Stimulated activated naive B cell treated with anti-CD40 and anti-IgM and Interleukin-4, amounts not matched to agents 10 μg/mL and 1 μg/mL and 100 μg/mL, for 72 hours (primary cell): ENCODE measurements at regions not wholly inside any gene's neighbourhood (a gene's known extent, or its start where the extent isn't known, plus 50 kb on each side); places are given as distances from the start of the nearest gene placed in this dataset.

Experiments used
- ATAC-seq, 2 donors: fragments of 150-1000 bp; cut with Tn5 transposase; replicated peaks; 2 replicates each; pipeline ENCODE4 v1.10.0; 2021; ENCODE audit warnings: moderate library complexity in 1 of 2
- DNase-seq: peaks from one replicate; pipeline ENCODE4 v3.0.0; 2021
- H3K27ac Mint-ChIP-seq: one replicate; pipeline ENCODE4 v1.8.0; 2022; ENCODE audit warnings: mild to moderate bottlenecking, mixed read lengths
- H3K27me3 Mint-ChIP-seq, 2 donors: one replicate each; pipeline ENCODE4 v1.8.0; 2022; ENCODE audit warnings: mixed read lengths in 2 of 2
- H3K36me3 Mint-ChIP-seq, 2 donors: one replicate each; pipeline ENCODE4 v1.8.0; 2022; ENCODE audit warnings: mixed read lengths in 2 of 2, mild to moderate bottlenecking in 1 of 2
- H3K4me1 Mint-ChIP-seq, 2 donors: one replicate each; pipeline ENCODE4 v1.8.0; 2022; ENCODE audit warnings: mixed read lengths in 2 of 2, mild to moderate bottlenecking in 1 of 2
- H3K4me3 Mint-ChIP-seq, 2 donors: one replicate each; pipeline ENCODE4 v1.8.0; 2022; ENCODE audit warnings: mild to moderate bottlenecking in 2 of 2, mixed read lengths in 2 of 2, moderate library complexity in 1 of 2
- H3K9me3 Mint-ChIP-seq, 2 donors: one replicate each; pipeline ENCODE4 v1.8.0; 2022; ENCODE audit warnings: mixed read lengths in 2 of 2, mild to moderate bottlenecking in 1 of 2

- Mint-ChIP-seq H3K9me3 (peaks cover 3 to 4% of the 10 kb centered on the region in 2 donors), H3K4me1 (no peaks in the 10 kb centered on the region), H3K27me3 (no peaks in the 10 kb centered on the region), H3K4me3 (no peak overlapping the region), H3K36me3 (no peaks in the 10 kb centered on the region), H3K27ac (no peak overlapping the region)
- DNase-seq: no peak
- ATAC-seq: no peak
These were observed 982.9 kb upstream of the RBFOX1 start for GRCh38 chr16:6349725-6350124.

- no peak overlapping the region for H3K4me3 Mint-ChIP-seq
- H3K9me3 Mint-ChIP-seq: peaks cover 0 to 11% of the 10 kb centered on the region in 2 donors
- no peaks in the 10 kb centered on the region for H3K4me1 Mint-ChIP-seq
- DNase-seq: no peak
- no peaks in the 10 kb centered on the region for H3K36me3 Mint-ChIP-seq
- no peak for ATAC-seq
- H3K27me3 Mint-ChIP-seq: no peaks in the 10 kb centered on the region
- H3K27ac Mint-ChIP-seq: no peak overlapping the region
These were observed 987.6 kb upstream of the RBFOX1 start for GRCh38 chr16:6345090-6345489.

GRCh38 chr16:6343157-6343556 is 989.5 kb upstream of the RBFOX1 start:
- Mint-ChIP-seq H3K36me3 (no peaks in the 10 kb centered on the region), H3K4me3 (no peak overlapping the region), H3K4me1 (no peaks in the 10 kb centered on the region), H3K9me3 (peaks cover 0 to 12% of the 10 kb centered on the region in 2 donors), H3K27me3 (no peaks in the 10 kb centered on the region), H3K27ac (no peak overlapping the region)
- DNase-seq (no peak), ATAC-seq (no peak)

GRCh38 chr16:6341981-6342380 is 990.7 kb upstream of the RBFOX1 start:
- no peaks in the 10 kb centered on the region for H3K27me3 Mint-ChIP-seq
- H3K4me1 Mint-ChIP-seq: no peaks in the 10 kb centered on the region
- H3K9me3 Mint-ChIP-seq: peaks cover 0 to 12% of the 10 kb centered on the region in 2 donors
- H3K36me3 Mint-ChIP-seq: no peaks in the 10 kb centered on the region
- no peak for ATAC-seq
- no peak overlapping the region for H3K27ac Mint-ChIP-seq
- no peak for DNase-seq
- no peak overlapping the region for H3K4me3 Mint-ChIP-seq

GRCh38 chr16:6335072-6335471 is 997.6 kb upstream of the RBFOX1 start:
- DNase-seq (no peak), ATAC-seq (no peak)
- Mint-ChIP-seq H3K9me3 (peaks cover 4 to 8% of the 10 kb centered on the region in 2 donors), H3K27ac (no peak overlapping the region), H3K36me3 (no peaks in the 10 kb centered on the region), H3K4me1 (no peaks in the 10 kb centered on the region), H3K27me3 (no peaks in the 10 kb centered on the region), H3K4me3 (no peak overlapping the region)

GRCh38 chr16:6331770-6332169 is 1000.9 kb upstream of the RBFOX1 start:
- Mint-ChIP-seq H3K4me1 (no peaks in the 10 kb centered on the region), H3K9me3 (peaks cover 4 to 6% of the 10 kb centered on the region in 2 donors), H3K4me3 (no peak overlapping the region), H3K27ac (no peak overlapping the region), H3K36me3 (no peaks in the 10 kb centered on the region), H3K27me3 (no peaks in the 10 kb centered on the region)
- DNase-seq (no peak), ATAC-seq (no peak)

- DNase-seq: no peak
- Mint-ChIP-seq H3K27ac (no peak overlapping the region), H3K4me1 (no peaks in the 10 kb centered on the region), H3K36me3 (no peaks in the 10 kb centered on the region), H3K9me3 (peaks cover 4 to 8% of the 10 kb centered on the region in 2 donors), H3K27me3 (no peaks in the 10 kb centered on the region), H3K4me3 (no peak overlapping the region)
- no peak for ATAC-seq
These were observed 1014.7 kb upstream of the RBFOX1 start for GRCh38 chr16:6317934-6318333.

GRCh38 chr16:6309271-6309670 is 1023.4 kb upstream of the RBFOX1 start:
- H3K27me3 Mint-ChIP-seq: no peaks in the 10 kb centered on the region

GRCh38 chr16:6308176-6308575 is 1024.5 kb upstream of the RBFOX1 start:
- Mint-ChIP-seq H3K4me1 (no peaks in the 10 kb centered on the region), H3K4me3 (no peak overlapping the region), H3K9me3 (peaks cover 0 to 4% of the 10 kb centered on the region in 2 donors), H3K27ac (no peak overlapping the region), H3K36me3 (no peaks in the 10 kb centered on the region), H3K27me3 (no peaks in the 10 kb centered on the region)
- DNase-seq (no peak), ATAC-seq (no peak)

More at GRCh38 chr16:6309271-6309670, 1023.4 kb upstream of the RBFOX1 start:
- H3K27ac Mint-ChIP-seq: no peak overlapping the region
- ATAC-seq (no peak), DNase-seq (no peak)
- peaks cover 0 to 4% of the 10 kb centered on the region in 2 donors for H3K9me3 Mint-ChIP-seq
- no peaks in the 10 kb centered on the region for H3K4me1 Mint-ChIP-seq
- no peaks in the 10 kb centered on the region for H3K36me3 Mint-ChIP-seq
- no peak overlapping the region for H3K4me3 Mint-ChIP-seq

GRCh38 chr16:6300523-6300922 is 1032.1 kb upstream of the RBFOX1 start:
- Mint-ChIP-seq H3K9me3 (peaks cover 6% of the 10 kb centered on the region in 2 donors), H3K4me1 (no peaks in the 10 kb centered on the region), H3K27ac (no peak overlapping the region), H3K27me3 (no peaks in the 10 kb centered on the region), H3K4me3 (no peak overlapping the region), H3K36me3 (no peaks in the 10 kb centered on the region)
- ATAC-seq: no peak
- DNase-seq: no peak

GRCh38 chr16:6297666-6298410 is 1034.8 kb upstream of the RBFOX1 start:
- Mint-ChIP-seq H3K4me3 (no peak overlapping the region), H3K4me1 (no peaks in the 10 kb centered on the region), H3K9me3 (peaks cover 6 to 11% of the 10 kb centered on the region in 2 donors), H3K27me3 (no peaks in the 10 kb centered on the region), H3K27ac (no peak overlapping the region), H3K36me3 (no peaks in the 10 kb centered on the region)
- ATAC-seq (no peak), DNase-seq (no peak)

- Mint-ChIP-seq H3K4me1 (no peaks in the 10 kb centered on the region), H3K9me3 (peaks cover 4 to 5% of the 10 kb centered on the region in 2 donors), H3K27ac (no peak overlapping the region), H3K36me3 (no peaks in the 10 kb centered on the region), H3K27me3 (no peaks in the 10 kb centered on the region), H3K4me3 (no peak overlapping the region)
- DNase-seq (no peak), ATAC-seq (no peak)
These were observed 1046.5 kb upstream of the RBFOX1 start for GRCh38 chr16:6286176-6286575.

- DNase-seq (no peak), ATAC-seq (no peak)
- Mint-ChIP-seq H3K4me1 (no peaks in the 10 kb centered on the region), H3K27ac (no peak overlapping the region), H3K9me3 (peaks cover 2 to 6% of the 10 kb centered on the region in 2 donors), H3K4me3 (no peak overlapping the region), H3K27me3 (no peaks in the 10 kb centered on the region), H3K36me3 (no peaks in the 10 kb centered on the region)
These were observed 1047.9 kb upstream of the RBFOX1 start for GRCh38 chr16:6284731-6285130.

GRCh38 chr16:6281994-6282393 is 1050.7 kb upstream of the RBFOX1 start:
- Mint-ChIP-seq H3K4me1 (no peaks in the 10 kb centered on the region), H3K27me3 (no peaks in the 10 kb centered on the region), H3K27ac (no peak overlapping the region), H3K4me3 (no peak overlapping the region), H3K36me3 (no peaks in the 10 kb centered on the region), H3K9me3 (peaks cover 0 to 6% of the 10 kb centered on the region in 2 donors)
- DNase-seq (no peak), ATAC-seq (no peak)

- Mint-ChIP-seq H3K4me3 (no peak overlapping the region), H3K27me3 (no peaks in the 10 kb centered on the region), H3K36me3 (no peaks in the 10 kb centered on the region), H3K9me3 (peaks cover 0 to 6% of the 10 kb centered on the region in 2 donors), H3K4me1 (no peaks in the 10 kb centered on the region), H3K27ac (no peak overlapping the region)
- DNase-seq: no peak
- ATAC-seq: no peak
These were observed 1051.4 kb upstream of the RBFOX1 start for GRCh38 chr16:6281274-6281673.
